Keratinocyte (primary cell): ENCODE measurements at regions not wholly inside any gene's neighbourhood (a gene's known extent, or its start where the extent isn't known, plus 50 kb on each side); places are given as distances from the start of the nearest gene placed in this dataset.

Source experiments
- DNase-seq: peaks from one replicate; pipeline ENCODE4 v3.0.0-alpha.2; 2011; ENCODE audit warnings: low read depth, missing footprints, low spot score
- FAIRE-seq: peaks from 2 replicates; lab custom pipeline; 2011; peaks lifted over from hg19 to GRCh38; lab: Jason Lieb, UNC
- H2AFZ ChIP-seq: 2 replicates; pipeline ENCODE4 v1.6.0; 2012; ENCODE audit warnings: low read length, control low read depth, inconsistent platforms; ENCODE audit not compliant: control insufficient read depth
- H3K27ac ChIP-seq: 2 replicates; pipeline ENCODE4 v1.5.1; 2011; ENCODE audit warnings: low read length; ENCODE audit not compliant: control insufficient read depth, insufficient read depth
- H3K27me3 ChIP-seq: 3 replicates; pipeline ENCODE4 v1.6.0; 2011; ENCODE audit warnings: low read length; ENCODE audit not compliant: control insufficient read depth, insufficient read depth; ENCODE audit errors: extremely low read depth
- H3K36me3 ChIP-seq, 2 experiments: 2 replicates in 1 of 2; 3 replicates in 1 of 2; pipeline ENCODE4 v1.5.1; 2011; ENCODE audit warnings: low read length in 2 of 2, mild to moderate bottlenecking in 1 of 2; ENCODE audit not compliant: control insufficient read depth in 2 of 2, insufficient read depth in 2 of 2; ENCODE audit errors: extremely low read depth in 1 of 2
- H3K4me1 ChIP-seq: 3 replicates; pipeline ENCODE4 v1.5.1; 2011; ENCODE audit warnings: low read length; ENCODE audit not compliant: control insufficient read depth, insufficient read depth; ENCODE audit errors: extremely low read depth
- H3K4me2 ChIP-seq: 3 replicates; pipeline ENCODE4 v1.6.0; 2011; ENCODE audit warnings: low read depth, low read length; ENCODE audit not compliant: control insufficient read depth, insufficient read depth; ENCODE audit errors: extremely low read depth
- H3K4me3 ChIP-seq, 3 experiments: fragments of 200-600 bp in 1 of 3; sonication (generic) in 1 of 3; 2 replicates in 2 of 3; 3 replicates in 1 of 3; pipeline ENCODE4 v1.5.1; 2011 to 2016; ENCODE audit warnings: low read length in 3 of 3, mild to moderate bottlenecking in 3 of 3, control low read depth in 2 of 3, inconsistent platforms in 1 of 3, low read depth in 1 of 3, mixed read lengths in 1 of 3, mixed run types in 1 of 3, moderate library complexity in 1 of 3; ENCODE audit not compliant: control insufficient read depth in 2 of 3, insufficient read depth in 2 of 3; ENCODE audit errors: extremely low read depth in 1 of 3
- H3K79me2 ChIP-seq: 2 replicates; pipeline ENCODE4 v1.6.0; 2012; ENCODE audit warnings: low read length; ENCODE audit not compliant: control insufficient read depth, insufficient read depth
- H3K9ac ChIP-seq: 3 replicates; pipeline ENCODE4 v1.6.0; 2011; ENCODE audit warnings: low read length; ENCODE audit not compliant: control insufficient read depth, insufficient read depth; ENCODE audit errors: extremely low read depth
- H3K9me1 ChIP-seq: 3 replicates; pipeline ENCODE4 v1.6.0; 2011; ENCODE audit warnings: low read length; ENCODE audit not compliant: control insufficient read depth, insufficient read depth; ENCODE audit errors: extremely low read depth
- H3K9me3 ChIP-seq: 2 replicates; pipeline ENCODE4 v1.5.1; 2012; ENCODE audit warnings: low read depth, low read length; ENCODE audit not compliant: control insufficient read depth
- H4K20me1 ChIP-seq: 3 replicates; pipeline ENCODE4 v1.6.0; 2011; ENCODE audit warnings: low read length; ENCODE audit not compliant: control insufficient read depth, insufficient read depth; ENCODE audit errors: extremely low read depth
- EZH2 ChIP-seq: IDR thresholded peaks from one replicate; pipeline ENCODE4 v1.6.1; 2012; ENCODE audit warnings: inconsistent platforms, mild to moderate bottlenecking, low read length, moderate library complexity
- dilution Hi-C: fragments of 300-500 bp; cut with MboI; formaldehyde crosslinking; loops from one replicate; pipeline ENCODE4 v1.7.0; 2020; ENCODE audit warnings: low sequenced_read_pairs; ENCODE audit not compliant: extremely low pct_ligation_motif_present
- TF ChIP-seq, protein P1 (sequence below), 3 experiments: IDR thresholded peaks in 1 of 3; conservative IDR thresholded peaks in 1 of 3; optimal IDR thresholded peaks in 1 of 3; 2 replicates in 2 of 3; 3 replicates in 1 of 3; pipeline versions ENCODE3 to v1.5.1; 2011; ENCODE audit warnings: low read length in 3 of 3, mild to moderate bottlenecking in 3 of 3, moderate library complexity in 2 of 3, control low read depth in 1 of 3, inconsistent platforms in 1 of 3; ENCODE audit not compliant: insufficient read depth in 2 of 3; ENCODE audit errors: extremely low read depth in 1 of 3

DNA sequence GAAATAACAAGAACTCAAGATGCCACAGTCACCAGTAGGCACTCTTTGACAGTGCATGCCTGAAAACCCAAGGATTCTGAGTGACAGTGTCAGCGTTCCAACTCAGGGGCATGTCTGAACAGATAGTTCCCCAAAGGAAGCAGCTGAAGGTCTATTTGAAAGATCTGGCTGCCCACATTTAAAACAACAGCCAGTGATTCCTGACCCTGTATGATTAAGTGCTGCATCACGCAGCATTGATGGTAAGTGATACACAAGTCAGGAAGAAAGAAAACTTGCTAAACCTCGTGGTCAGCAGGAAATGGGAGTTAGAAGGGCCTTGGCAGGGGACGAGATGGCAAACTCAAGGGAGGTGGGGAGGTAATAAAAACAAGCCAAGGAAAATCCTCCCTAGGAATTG, 1013.1 kb downstream of the TYW1 start:
- Histone ChIP-seq H4K20me1 (no peaks in the 10 kb centered on the region), H3K27me3 (no peaks in the 10 kb centered on the region), H3K4me1 (peaks cover 9% of the 10 kb centered on the region), H3K4me2 (peak overlapping the region; percentile 58), H3K79me2 (no peaks in the 10 kb centered on the region), H3K4me3 (no peak overlapping the region), H3K36me3 (no peaks in the 10 kb centered on the region), H3K9me3 (no peaks in the 10 kb centered on the region), H3K9me1 (no peaks in the 10 kb centered on the region), H3K27ac (no peak overlapping the region), H2AFZ (peak overlapping the region; percentile 46), H3K9ac (no peak overlapping the region)
- DNase-seq (peak; percentile 28), FAIRE-seq (peak; percentile 93)
- no peak for TF ChIP-seq EZH2
- TF ChIP-seq, protein P1, sequence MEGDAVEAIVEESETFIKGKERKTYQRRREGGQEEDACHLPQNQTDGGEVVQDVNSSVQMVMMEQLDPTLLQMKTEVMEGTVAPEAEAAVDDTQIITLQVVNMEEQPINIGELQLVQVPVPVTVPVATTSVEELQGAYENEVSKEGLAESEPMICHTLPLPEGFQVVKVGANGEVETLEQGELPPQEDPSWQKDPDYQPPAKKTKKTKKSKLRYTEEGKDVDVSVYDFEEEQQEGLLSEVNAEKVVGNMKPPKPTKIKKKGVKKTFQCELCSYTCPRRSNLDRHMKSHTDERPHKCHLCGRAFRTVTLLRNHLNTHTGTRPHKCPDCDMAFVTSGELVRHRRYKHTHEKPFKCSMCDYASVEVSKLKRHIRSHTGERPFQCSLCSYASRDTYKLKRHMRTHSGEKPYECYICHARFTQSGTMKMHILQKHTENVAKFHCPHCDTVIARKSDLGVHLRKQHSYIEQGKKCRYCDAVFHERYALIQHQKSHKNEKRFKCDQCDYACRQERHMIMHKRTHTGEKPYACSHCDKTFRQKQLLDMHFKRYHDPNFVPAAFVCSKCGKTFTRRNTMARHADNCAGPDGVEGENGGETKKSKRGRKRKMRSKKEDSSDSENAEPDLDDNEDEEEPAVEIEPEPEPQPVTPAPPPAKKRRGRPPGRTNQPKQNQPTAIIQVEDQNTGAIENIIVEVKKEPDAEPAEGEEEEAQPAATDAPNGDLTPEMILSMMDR (optimal IDR thresholded peaks at IDR 0.05 in 1 of 3, IDR thresholded peaks at IDR 0.05 in 1 of 3, conservative IDR thresholded peaks at IDR 0.05 in 1 of 3; ENCODE audit: extremely low read depth in 1 of 3, insufficient read depth in 2 of 3, low read length in 3 of 3): no peak
- dilution Hi-C loops: no loop called here

DNA sequence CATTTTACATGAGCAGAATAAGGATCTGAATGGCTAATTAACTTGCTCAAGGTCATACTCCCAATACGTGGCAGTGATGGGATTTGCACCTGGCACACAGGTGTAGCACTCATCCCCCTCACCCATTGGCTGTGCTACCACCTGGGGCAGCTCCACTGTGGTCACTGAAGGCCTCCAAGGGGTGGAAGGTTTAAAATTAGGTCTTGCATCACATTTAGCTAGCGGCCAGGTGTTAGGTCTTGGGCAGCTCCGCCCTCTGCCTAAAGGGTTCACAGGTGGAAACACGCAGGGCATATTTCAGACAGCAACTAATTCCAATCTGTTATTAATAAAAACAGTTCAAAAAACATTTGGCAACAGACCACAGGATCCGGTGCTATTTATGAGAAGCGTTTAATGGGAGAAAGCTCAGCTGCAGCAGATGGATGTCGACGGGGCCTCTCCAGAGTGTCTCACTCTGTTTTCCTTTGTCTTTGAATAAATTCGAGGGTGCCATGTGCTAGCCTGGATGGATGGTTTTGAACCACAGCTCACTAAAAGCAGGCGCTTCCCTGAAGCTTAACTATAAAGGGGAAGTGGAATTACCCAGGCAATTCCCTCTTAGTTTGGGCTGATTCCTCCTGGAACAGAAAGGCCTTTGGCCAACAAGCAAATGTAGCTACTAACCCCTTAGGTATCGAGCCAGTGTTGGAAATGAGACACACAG, 1017.6 kb downstream of the TYW1 start:
- no peak overlapping the region for H3K4me3 ChIP-seq
- no peaks in the 10 kb centered on the region for H3K9me1 ChIP-seq
- no peak overlapping the region for H3K9ac ChIP-seq
- FAIRE-seq (no peak), DNase-seq (no peak)
- H2AFZ ChIP-seq: no peak overlapping the region
- no peaks in the 10 kb centered on the region for H3K36me3 ChIP-seq
- H3K27me3 ChIP-seq: no peaks in the 10 kb centered on the region
- no peaks in the 10 kb centered on the region for H4K20me1 ChIP-seq
- H3K4me2 ChIP-seq: no peak overlapping the region
- no peaks in the 10 kb centered on the region for H3K9me3 ChIP-seq
- dilution Hi-C loops: no loop called here
- H3K79me2 ChIP-seq: no peaks in the 10 kb centered on the region
- peaks cover 9% of the 10 kb centered on the region for H3K4me1 ChIP-seq
- TF ChIP-seq, protein P1 (optimal IDR thresholded peaks at IDR 0.05 in 1 of 3, IDR thresholded peaks at IDR 0.05 in 1 of 3, conservative IDR thresholded peaks at IDR 0.05 in 1 of 3; ENCODE audit: extremely low read depth in 1 of 3, insufficient read depth in 2 of 3, low read length in 3 of 3): no peak
- TF ChIP-seq EZH2: no peak
- no peak overlapping the region for H3K27ac ChIP-seq
